Mesendoderm (in vitro differentiated cells): ENCODE measurements at regions not wholly inside any gene's neighbourhood (a gene's known extent, or its start where the extent isn't known, plus 50 kb on each side); places are given as distances from the start of the nearest gene placed in this dataset.
"Not testable (repeated sequence)": the region's sequence is repeated elsewhere in the genome, so short reads cannot be mapped to it uniquely, and the experiment has no call there.

Experiments
- DNase-seq: peaks from one replicate; pipeline ENCODE4 v3.0.0; 2013
- H2AK5ac ChIP-seq: 2 replicates; pipeline ENCODE4 v1.6.1; 2013; ENCODE audit warnings: low read length, inconsistent platforms
- H2BK120ac ChIP-seq: 2 replicates; pipeline ENCODE4 v1.6.1; 2013; ENCODE audit warnings: low read depth, mild to moderate bottlenecking, low read length, moderate library complexity, mixed read lengths
- H2BK15ac ChIP-seq: replicated peaks from 2 replicates; pipeline ENCODE4 v1.6.1; 2013; ENCODE audit warnings: low read depth, mild to moderate bottlenecking, moderate library complexity
- H2BK5ac ChIP-seq: 2 replicates; pipeline ENCODE4 v1.6.1; 2013; ENCODE audit warnings: low read length, inconsistent platforms
- H3K18ac ChIP-seq: 2 replicates; pipeline ENCODE4 v1.6.1; 2013; ENCODE audit warnings: mild to moderate bottlenecking, low read length, mixed read lengths
- H3K23ac ChIP-seq: one replicate; pipeline ENCODE4 v1.6.1; 2013; ENCODE audit warnings: low read length
- H3K27ac ChIP-seq: 2 replicates; pipeline ENCODE4 v1.5.1; 2013; ENCODE audit warnings: low read depth, mild to moderate bottlenecking, inconsistent platforms, low read length, moderate library complexity
- H3K27me3 ChIP-seq: 2 replicates; pipeline ENCODE4 v1.6.1; 2013; ENCODE audit warnings: low read length, control low read depth, mild to moderate bottlenecking, inconsistent platforms; ENCODE audit not compliant: insufficient read depth, poor library complexity
- H3K36me3 ChIP-seq: 2 replicates; pipeline ENCODE4 v1.6.1; 2013; ENCODE audit warnings: low read length, inconsistent platforms; ENCODE audit not compliant: control insufficient read depth, insufficient read depth
- H3K4ac ChIP-seq: one replicate; pipeline ENCODE4 v1.6.1; 2013; ENCODE audit warnings: low read depth, mild to moderate bottlenecking, low read length, moderate library complexity
- H3K4me1 ChIP-seq: 2 replicates; pipeline ENCODE4 v1.6.1; 2013; ENCODE audit warnings: low read depth, low read length, inconsistent platforms; ENCODE audit not compliant: control insufficient read depth
- H3K4me2 ChIP-seq: 2 replicates; pipeline ENCODE4 v1.6.1; 2013; ENCODE audit warnings: low read length
- H3K4me3 ChIP-seq: 2 replicates; pipeline ENCODE4 v1.5.1; 2013; ENCODE audit warnings: mild to moderate bottlenecking, low read length
- H3K56ac ChIP-seq: one replicate; pipeline ENCODE4 v1.6.1; 2013; ENCODE audit warnings: low read length
- H3K79me1 ChIP-seq: 2 replicates; pipeline ENCODE4 v1.6.1; 2013; ENCODE audit warnings: low read length, inconsistent platforms
- H3K79me2 ChIP-seq: 2 replicates; pipeline ENCODE4 v1.6.1; 2013; ENCODE audit warnings: mild to moderate bottlenecking, low read length; ENCODE audit not compliant: control insufficient read depth, insufficient read depth
- H3K9ac ChIP-seq: 2 replicates; pipeline ENCODE4 v1.6.1; 2013; ENCODE audit warnings: low read length, inconsistent platforms
- H4K5ac ChIP-seq: one replicate; pipeline ENCODE4 v1.6.1; 2013; ENCODE audit warnings: low read length
- H4K8ac ChIP-seq: one replicate; pipeline ENCODE4 v1.6.1; 2013; ENCODE audit warnings: low read depth, mild to moderate bottlenecking, control low read depth, low read length, moderate library complexity
- WGBS: extraction: QIAGEN DNeasy Blood & Tissue Kit; methylation state at CpG from one replicate; pipeline ENCODE4 v1.1.7; 2013; ENCODE audit warnings: low lambda C conversion rate, missing lambda C conversion rate; ENCODE audit not compliant: insufficient coverage; ENCODE audit errors: extremely low coverage; 5-methylcytosine and 5-hydroxymethylcytosine counted together

DNA sequence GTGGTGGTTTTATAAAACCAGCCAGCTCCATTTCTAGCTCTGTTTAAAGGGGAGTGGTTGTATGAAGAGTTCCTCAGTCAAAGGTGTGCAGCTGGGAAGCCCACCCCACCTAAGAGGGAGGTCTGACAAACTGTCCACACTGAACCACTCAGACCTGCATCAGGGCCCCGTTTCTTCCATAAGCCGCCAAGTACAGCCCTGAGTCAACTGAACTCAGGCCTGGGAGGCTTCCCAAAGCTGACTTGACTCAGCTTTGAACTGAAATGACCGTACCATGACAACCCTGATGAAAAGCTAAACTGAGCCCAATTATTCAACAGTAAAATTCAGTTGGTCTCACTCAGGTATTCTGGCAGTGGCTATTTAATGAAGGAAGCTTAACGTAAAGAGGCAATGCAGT lies 4027.4 kb upstream of the TPTE start:
- not testable (repeated sequence) for H2AK5ac ChIP-seq, DNase-seq

DNA sequence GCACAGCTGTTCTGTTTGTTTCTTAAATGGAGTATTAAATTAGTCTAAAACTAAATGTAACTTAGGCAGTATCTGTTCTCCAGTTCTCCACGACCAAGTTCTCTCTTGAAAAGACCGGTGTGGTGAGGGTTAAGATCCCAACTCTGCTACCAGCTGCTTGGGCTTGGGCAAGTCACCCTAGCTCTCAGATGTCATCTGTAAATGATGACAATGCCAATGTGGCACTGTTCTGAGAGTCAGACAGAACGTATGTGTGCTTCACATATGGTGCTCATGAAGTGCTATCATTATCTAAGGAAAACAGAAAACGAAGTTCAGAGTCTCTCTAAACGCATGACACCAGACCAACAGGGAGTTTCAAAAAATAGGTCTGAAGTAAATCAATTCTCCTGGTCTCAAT lies 4025.0 kb upstream of the TPTE start:
- H3K79me2 ChIP-seq, H3K4ac ChIP-seq, H3K56ac ChIP-seq, H3K27ac ChIP-seq, H4K5ac ChIP-seq, H2BK15ac ChIP-seq, H3K36me3 ChIP-seq, H3K23ac ChIP-seq, H2BK5ac ChIP-seq, H3K4me3 ChIP-seq, H3K4me1 ChIP-seq, H2BK120ac ChIP-seq, H2AK5ac ChIP-seq, H3K79me1 ChIP-seq, H3K27me3 ChIP-seq, H3K18ac ChIP-seq, DNase-seq, H3K4me2 ChIP-seq, H3K9ac ChIP-seq, H4K8ac ChIP-seq: not testable (repeated sequence)
- WGBS = no CpG with 5 or more reads among the region's 5 CpGs

More for the DNA sequence above, 4027.4 kb upstream of the TPTE start:
- not testable (repeated sequence) for H3K9ac ChIP-seq, H3K79me2 ChIP-seq, H3K79me1 ChIP-seq, H4K8ac ChIP-seq, H2BK120ac ChIP-seq, H3K4ac ChIP-seq, H4K5ac ChIP-seq, H2BK15ac ChIP-seq, H3K4me2 ChIP-seq, H3K4me3 ChIP-seq, H3K27me3 ChIP-seq, H3K27ac ChIP-seq, H3K56ac ChIP-seq, H3K4me1 ChIP-seq, H3K23ac ChIP-seq, H3K36me3 ChIP-seq, H2BK5ac ChIP-seq, H3K18ac ChIP-seq
- no CpG with 5 or more reads among the region's 4 CpGs for WGBS

DNA sequence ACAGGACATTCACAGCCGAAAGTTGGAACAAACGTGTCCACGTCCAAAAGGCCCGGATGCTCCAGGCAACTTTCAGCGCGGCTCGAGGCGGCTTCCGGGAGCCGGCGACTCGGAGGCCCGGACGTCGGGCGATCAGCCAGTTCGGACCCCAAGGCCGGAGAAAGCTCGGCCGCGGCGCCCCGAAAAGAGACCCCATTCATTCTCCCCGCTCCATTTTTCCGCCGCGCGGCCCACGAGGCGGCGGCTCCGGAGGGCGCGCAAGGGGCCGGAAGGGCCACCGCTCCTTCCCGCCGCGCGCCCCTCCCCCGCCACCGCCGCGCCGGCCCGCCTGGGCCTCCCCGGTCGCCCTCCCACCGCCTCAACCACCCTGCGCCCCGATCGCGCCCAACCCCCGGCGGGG lies 4022.7 kb upstream of the TPTE start:
- H3K4me3 ChIP-seq, H3K9ac ChIP-seq, H4K5ac ChIP-seq, H3K4me2 ChIP-seq, H3K23ac ChIP-seq, H2BK15ac ChIP-seq, DNase-seq, H3K27ac ChIP-seq, H3K36me3 ChIP-seq, H3K4me1 ChIP-seq, H2BK120ac ChIP-seq, H3K79me2 ChIP-seq, H3K56ac ChIP-seq, H2BK5ac ChIP-seq, H3K4ac ChIP-seq, H3K79me1 ChIP-seq, H4K8ac ChIP-seq, H3K18ac ChIP-seq, H3K27me3 ChIP-seq, H2AK5ac ChIP-seq: not testable (repeated sequence)
- no CpG with 5 or more reads among the region's 55 CpGs for WGBS

DNA sequence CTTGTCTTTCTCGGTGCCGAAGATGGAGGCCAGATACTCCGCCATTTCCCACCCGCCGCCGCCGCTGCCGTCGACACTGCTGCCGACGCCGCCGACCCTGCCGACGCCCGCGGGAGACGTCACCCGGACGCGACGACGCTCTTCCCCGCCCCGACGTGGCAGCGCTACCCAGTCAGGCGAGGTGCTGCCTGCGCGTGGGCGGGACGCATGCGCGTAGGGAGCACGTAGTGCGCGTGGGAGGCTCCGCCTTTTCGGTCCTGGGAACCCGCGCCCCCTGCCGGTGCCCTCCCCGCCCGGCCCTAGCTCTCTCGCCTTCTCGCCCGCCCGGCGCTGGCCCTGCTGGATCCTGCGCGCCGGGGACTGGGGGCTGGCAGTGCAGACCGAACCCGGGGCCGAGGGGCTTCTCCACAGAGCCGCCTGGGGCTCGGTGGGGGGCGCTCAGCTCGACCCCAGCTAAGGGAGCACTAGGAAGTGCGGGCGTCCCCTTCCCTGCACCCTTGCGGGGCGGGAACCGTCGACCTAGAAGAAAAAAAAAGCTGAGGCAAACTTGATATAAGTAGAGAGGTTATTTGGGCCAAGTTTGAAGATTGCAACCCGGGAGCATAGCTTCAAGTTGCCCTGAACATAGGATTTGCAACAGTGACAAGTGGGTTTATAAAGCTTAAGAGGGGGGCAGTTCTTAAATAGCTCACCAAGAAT lies 4022.1 kb upstream of the TPTE start:
- not testable (repeated sequence) for H3K4me3 ChIP-seq, H2BK15ac ChIP-seq, H2AK5ac ChIP-seq, H3K18ac ChIP-seq, H3K9ac ChIP-seq, H3K27me3 ChIP-seq, H4K5ac ChIP-seq, DNase-seq, H3K79me2 ChIP-seq, H3K56ac ChIP-seq, H3K36me3 ChIP-seq, H4K8ac ChIP-seq, H3K79me1 ChIP-seq, H2BK120ac ChIP-seq, H2BK5ac ChIP-seq, H3K27ac ChIP-seq, H3K4me1 ChIP-seq, H3K4ac ChIP-seq, H3K23ac ChIP-seq, H3K4me2 ChIP-seq
- WGBS = no CpG with 5 or more reads among the region's 66 CpGs

DNA sequence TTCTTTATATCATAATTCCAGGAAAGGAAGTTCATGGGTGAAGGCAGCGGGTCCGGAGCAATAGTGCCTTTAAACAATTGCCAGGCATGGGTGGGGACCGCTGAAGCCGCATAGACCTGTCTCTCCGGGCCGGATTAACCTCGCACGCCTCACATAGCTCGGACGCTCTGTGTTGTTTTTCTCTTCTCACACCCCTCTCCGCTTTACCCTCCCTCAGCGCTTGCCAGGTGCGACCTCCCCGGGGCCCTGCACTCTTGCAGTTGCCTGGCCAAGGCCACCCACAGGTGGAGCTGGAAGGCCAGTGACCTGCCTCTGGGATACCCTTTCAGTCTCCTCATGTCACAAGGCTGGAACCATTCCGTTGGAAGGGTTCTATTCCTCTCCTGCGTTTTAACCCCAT lies 4021.5 kb upstream of the TPTE start:
- H3K27ac ChIP-seq, H2AK5ac ChIP-seq, H3K79me2 ChIP-seq, H3K23ac ChIP-seq, H4K5ac ChIP-seq, H3K4me2 ChIP-seq, H3K27me3 ChIP-seq, H3K4me3 ChIP-seq, H2BK5ac ChIP-seq, H3K18ac ChIP-seq, H3K4me1 ChIP-seq, DNase-seq, H3K9ac ChIP-seq, H2BK120ac ChIP-seq, H3K36me3 ChIP-seq, H4K8ac ChIP-seq, H3K56ac ChIP-seq, H3K79me1 ChIP-seq, H3K4ac ChIP-seq, H2BK15ac ChIP-seq: not testable (repeated sequence)
- WGBS = no CpG with 5 or more reads among the region's 16 CpGs

DNA sequence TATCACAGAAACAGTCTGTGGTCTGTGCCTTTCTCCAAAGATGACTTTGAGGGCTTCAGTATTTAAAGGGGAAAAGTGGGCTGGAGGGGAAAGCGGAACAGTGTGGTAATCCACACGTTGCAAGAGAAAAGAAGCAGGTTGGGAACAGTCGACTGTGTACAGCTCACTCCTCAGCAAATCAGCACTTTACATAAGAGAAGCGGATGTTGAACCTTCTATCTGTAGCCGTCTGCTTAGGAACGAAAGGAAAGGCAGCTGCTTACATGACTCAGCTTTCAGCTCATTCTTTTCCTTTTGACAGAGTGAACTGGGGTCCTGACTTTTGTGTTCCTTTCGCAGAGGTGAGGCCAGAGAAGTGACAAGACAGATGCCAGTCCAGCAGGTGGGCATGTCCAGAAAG lies 4020.7 kb upstream of the TPTE start:
- H2BK5ac ChIP-seq, H3K18ac ChIP-seq, H3K56ac ChIP-seq, H4K8ac ChIP-seq, H4K5ac ChIP-seq, H3K4ac ChIP-seq, H2AK5ac ChIP-seq, H3K4me2 ChIP-seq, H3K79me1 ChIP-seq, H3K36me3 ChIP-seq, H3K23ac ChIP-seq, H3K9ac ChIP-seq, H3K79me2 ChIP-seq, H3K27ac ChIP-seq, H3K4me3 ChIP-seq, H3K4me1 ChIP-seq, H2BK15ac ChIP-seq, H2BK120ac ChIP-seq, H3K27me3 ChIP-seq, DNase-seq: not testable (repeated sequence)
- WGBS = no CpG with 5 or more reads among the region's 7 CpGs
